H1 (cell line): ENCODE measurements at regions not wholly inside any gene's neighbourhood (a gene's known extent, or its start where the extent isn't known, plus 50 kb on each side); places are given as distances from the start of the nearest gene placed in this dataset.

Experiments
- CTCF ChIA-PET: fragments of 300-600 bp; sonication (Branson Sonifier 250); formaldehyde crosslinking; loops from one replicate; lab custom pipeline; 2021; ENCODE audit not compliant: partially characterized antibody; lab: Charles Lee
- POLR2A ChIA-PET: fragments of 300-600 bp; sonication (Branson Sonifier 250); formaldehyde crosslinking; loops from one replicate; lab custom pipeline; 2021; ENCODE audit warnings: inconsistent platforms; ENCODE audit not compliant: partially characterized antibody; lab: Charles Lee
- DNase-seq, 2 experiments: peaks; one replicate each; pipeline versions ENCODE4 v3.0.0 to v3.0.0-alpha.2; 2010 to 2022; ENCODE audit warnings: low spot score in 2 of 2, low read depth in 1 of 2, mixed read lengths in 1 of 2
- FAIRE-seq: peaks from 2 replicates; lab custom pipeline; 2011; peaks lifted over from hg19 to GRCh38; lab: Jason Lieb, UNC
- H2AFZ ChIP-seq: 2 replicates; pipeline ENCODE4 v1.8.1; 2012; ENCODE audit warnings: low read length, inconsistent platforms
- H2AK5ac ChIP-seq: 2 replicates; pipeline ENCODE4 v1.6.1; 2013; ENCODE audit warnings: low read depth, low read length
- H2BK120ac ChIP-seq: replicated peaks from 2 replicates; pipeline ENCODE3; 2013; ENCODE audit warnings: low read depth, low read length, inconsistent platforms
- H2BK12ac ChIP-seq: 2 replicates; pipeline ENCODE4 v1.6.1; 2013; ENCODE audit warnings: low read depth, low read length
- H2BK15ac ChIP-seq: 2 replicates; pipeline ENCODE4 v1.6.1; 2013; ENCODE audit warnings: low read length
- H2BK20ac ChIP-seq: 2 replicates; pipeline ENCODE4 v1.6.1; 2013; ENCODE audit warnings: low read length
- H2BK5ac ChIP-seq: 2 replicates; pipeline ENCODE4 v1.6.1; 2013; ENCODE audit warnings: low read depth, low read length
- H3K14ac ChIP-seq: 2 replicates; pipeline ENCODE4 v1.6.1; 2013; ENCODE audit warnings: inconsistent platforms; ENCODE audit not compliant: insufficient read length
- H3K18ac ChIP-seq: 2 replicates; pipeline ENCODE4 v1.6.1; 2013; ENCODE audit warnings: low read length; ENCODE audit errors: extremely low read depth
- H3K23ac ChIP-seq: 2 replicates; pipeline ENCODE4 v1.6.1; 2013; ENCODE audit warnings: inconsistent platforms; ENCODE audit not compliant: insufficient read length
- H3K23me2 ChIP-seq: 2 replicates; pipeline ENCODE4 v1.6.1; 2013; ENCODE audit warnings: low read depth, low read length
- H3K27ac ChIP-seq: 2 replicates; pipeline ENCODE4 v1.6.1; 2011; ENCODE audit warnings: low read depth, low read length, inconsistent platforms
- H3K27me3 ChIP-seq, 4 experiments: replicated peaks in 1 of 4; 1 replicate in 1 of 4; 2 replicates in 3 of 4; pipeline versions ENCODE4 v1.6.1 to v1.8.1; 2011 to 2013; ENCODE audit warnings: low read length in 3 of 4, mild to moderate bottlenecking in 3 of 4, inconsistent platforms in 2 of 4, mixed read lengths in 2 of 4, moderate library complexity in 1 of 4; ENCODE audit not compliant: control insufficient read depth in 3 of 4, insufficient read depth in 3 of 4; ENCODE audit errors: extremely low read depth in 1 of 4
- H3K36me3 ChIP-seq, 4 experiments: 2 replicates each; pipeline versions ENCODE4 v1.6.1 to v1.8.1; 2011 to 2013; ENCODE audit warnings: mild to moderate bottlenecking in 4 of 4, low read length in 3 of 4, moderate library complexity in 2 of 4, control low read depth in 1 of 4, inconsistent platforms in 1 of 4; ENCODE audit not compliant: insufficient read depth in 4 of 4, control insufficient read depth in 2 of 4
- H3K4ac ChIP-seq: replicated peaks from 2 replicates; pipeline ENCODE3; 2013; ENCODE audit warnings: low read length, low read depth, mixed read lengths, inconsistent platforms; ENCODE audit not compliant: insufficient read length
- H3K4me1 ChIP-seq, 4 experiments: replicated peaks in 1 of 4; 1 replicate in 1 of 4; 2 replicates in 3 of 4; pipeline versions ENCODE4 v1.6.1 to v1.8.1; 2011 to 2013; ENCODE audit warnings: low read length in 3 of 4, inconsistent platforms in 2 of 4, mixed read lengths in 1 of 4; ENCODE audit not compliant: insufficient read depth in 4 of 4, control insufficient read depth in 3 of 4
- H3K4me2 ChIP-seq, 2 experiments: 2 replicates each; pipeline versions ENCODE4 v1.6.1 to v1.8.1; 2011 to 2013; ENCODE audit warnings: low read depth in 2 of 2, low read length in 2 of 2, control low read depth in 1 of 2, inconsistent platforms in 1 of 2, mild to moderate bottlenecking in 1 of 2; ENCODE audit not compliant: insufficient read depth in 1 of 2
- H3K4me3 ChIP-seq, 4 experiments: fragments of 200-600, 300-600 bp in 1 of 4; sonication (generic), shearing (Covaris generic), sonication (Bioruptor Twin) in 1 of 4; 2 replicates each; pipeline versions ENCODE4 v1.5.1 to v1.8.1; 2011 to 2016; ENCODE audit warnings: low read length in 4 of 4, low read depth in 3 of 4, control low read depth in 2 of 4, inconsistent platforms in 2 of 4, mild to moderate bottlenecking in 2 of 4, mixed read lengths in 1 of 4, moderate library complexity in 1 of 4; ENCODE audit not compliant: insufficient read depth in 2 of 4; ENCODE audit errors: extremely low read depth in 1 of 4
- H3K56ac ChIP-seq: replicated peaks from 2 replicates; pipeline ENCODE3; 2013; ENCODE audit warnings: low read depth, mild to moderate bottlenecking, mixed read lengths, low read length, inconsistent platforms; ENCODE audit not compliant: insufficient read length
- H3K79me1 ChIP-seq: 2 replicates; pipeline ENCODE4 v1.6.1; 2013; ENCODE audit warnings: low read depth, low read length, control low read depth
- H3K79me2 ChIP-seq, 2 experiments: 2 replicates each; pipeline versions ENCODE4 v1.6.1 to v1.8.1; 2012 to 2013; ENCODE audit warnings: low read length in 2 of 2, mild to moderate bottlenecking in 2 of 2, inconsistent platforms in 1 of 2; ENCODE audit not compliant: insufficient read depth in 2 of 2, control insufficient read depth in 1 of 2
- H3K9ac ChIP-seq, 4 experiments: replicated peaks in 1 of 4; 1 replicate in 1 of 4; 2 replicates in 3 of 4; pipeline versions ENCODE4 v1.6.1 to v1.8.1; 2011 to 2013; ENCODE audit warnings: low read depth in 3 of 4, low read length in 3 of 4, control low read depth in 2 of 4, mild to moderate bottlenecking in 2 of 4, moderate library complexity in 2 of 4, inconsistent platforms in 1 of 4; ENCODE audit errors: extremely low read depth in 1 of 4
- H3K9me3 ChIP-seq, 2 experiments: 2 replicates each; pipeline versions ENCODE4 v1.6.1 to v1.8.1; 2012 to 2013; ENCODE audit warnings: mild to moderate bottlenecking in 2 of 2, moderate library complexity in 2 of 2, control low read depth in 1 of 2, inconsistent platforms in 1 of 2, low read depth in 1 of 2, low read length in 1 of 2, mixed read lengths in 1 of 2; ENCODE audit not compliant: insufficient read depth in 2 of 2
- H4K20me1 ChIP-seq, 2 experiments: replicated peaks in 1 of 2; 2 replicates each; pipeline versions ENCODE3 to v1.8.1; 2011 to 2013; ENCODE audit warnings: inconsistent platforms in 2 of 2, low read length in 2 of 2, mild to moderate bottlenecking in 1 of 2; ENCODE audit not compliant: insufficient read depth in 2 of 2, control insufficient read depth in 1 of 2
- H4K5ac ChIP-seq: 2 replicates; pipeline ENCODE4 v1.6.1; 2013; ENCODE audit warnings: low read length, low read depth, mixed read lengths, inconsistent platforms; ENCODE audit not compliant: insufficient read length
- H4K8ac ChIP-seq: 2 replicates; pipeline ENCODE4 v1.8.0; 2013; ENCODE audit warnings: mild to moderate bottlenecking, moderate library complexity, low read length, inconsistent platforms; ENCODE audit not compliant: insufficient read depth; ENCODE audit errors: extremely low read depth
- H4K91ac ChIP-seq: replicated peaks from 2 replicates; pipeline ENCODE3; 2013; ENCODE audit warnings: low read length, mixed read lengths, inconsistent platforms; ENCODE audit not compliant: insufficient read length
- BCL11A ChIP-seq, 2 experiments: IDR thresholded peaks; one replicate each; pipeline ENCODE4 v1.6.1; 2011; ENCODE audit warnings: low read depth in 2 of 2, low read length in 2 of 2, mild to moderate bottlenecking in 2 of 2
- HDAC2 ChIP-seq, 2 experiments: fragments of 300-600 bp in 1 of 2; sonication (generic) in 1 of 2; IDR thresholded peaks; 2 replicates each; pipeline ENCODE4 v1.6.1; 2011 to 2012; ENCODE audit warnings: low read depth in 2 of 2, low read length in 2 of 2, mild to moderate bottlenecking in 2 of 2, moderate library complexity in 2 of 2, borderline replicate concordance in 1 of 2, inconsistent platforms in 1 of 2
- PHF8 ChIP-seq: fragments of 200-600 bp; sonication (generic); conservative IDR thresholded peaks from 2 replicates; pipeline ENCODE4 v1.7.1; 2012; ENCODE audit warnings: low read depth, mild to moderate bottlenecking, inconsistent platforms, low read length, moderate library complexity
- WGBS, 2 experiments: shearing (Covaris generic) in 1 of 2; methylation state at CpG; one replicate each; pipeline versions ENCODE4 v1.1.6 to v1.1.7; 2013 to 2015; ENCODE audit warnings: low lambda C conversion rate in 2 of 2, mixed read lengths in 2 of 2, inconsistent platforms in 1 of 2, low coverage in 1 of 2, missing lambda C conversion rate in 1 of 2; ENCODE audit not compliant: insufficient replicate concordance in 2 of 2, insufficient coverage in 1 of 2, insufficient read length in 1 of 2; ENCODE audit errors: extremely low coverage in 1 of 2, missing lambda C conversion rate in 1 of 2; 5-methylcytosine and 5-hydroxymethylcytosine counted together
- TF ChIP-seq, protein P1 (sequence below): IDR thresholded peaks from 2 replicates; pipeline ENCODE4 v1.6.1; 2012; ENCODE audit warnings: low read length, inconsistent platforms

DNA sequence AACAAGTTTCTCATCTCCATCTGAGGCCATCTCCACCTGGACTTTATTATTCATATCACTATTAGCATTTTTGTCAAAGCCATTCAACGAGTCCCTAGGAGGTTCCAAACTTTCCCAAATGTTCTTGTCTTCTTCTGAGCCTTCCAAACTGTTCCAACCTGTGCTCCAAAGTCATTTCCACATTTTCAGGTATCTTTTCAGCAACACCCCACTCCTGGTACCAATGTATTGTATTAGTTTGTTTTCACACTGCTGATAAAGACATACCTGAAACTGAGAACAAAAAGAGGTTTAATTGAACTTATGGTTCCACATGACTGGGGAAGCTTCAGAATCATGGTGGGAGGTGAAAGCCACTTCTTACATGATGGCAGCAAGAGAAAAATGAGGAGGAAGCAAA, 385.4 kb upstream of the GATB start:
- Histone ChIP-seq H3K36me3 (peaks cover 0 to 2% (median 0%) of the 10 kb centered on the region in 4 experiments; a peak in 1 of 8 replicates), H3K9me3 (peaks cover 29 to 32% of the 10 kb centered on the region in 2 experiments), H3K23ac (no peak overlapping the region), H2BK20ac (no peak overlapping the region), H2BK5ac (no peak overlapping the region), H3K79me2 (no peaks in the 10 kb centered on the region), H3K27ac (no peak overlapping the region), H3K14ac (no peak overlapping the region), H2AFZ (no peak overlapping the region), H3K4me3 (no peak overlapping the region), H3K23me2 (no peaks in the 10 kb centered on the region), H4K20me1 (no peaks in the 10 kb centered on the region), H2BK15ac (no peak overlapping the region), H3K4me2 (no peak overlapping the region), H2BK120ac (no peak overlapping the region), H3K27me3 (no peaks in the 10 kb centered on the region), H3K9ac (no peak overlapping the region), H3K4me1 (no peaks in the 10 kb centered on the region), H3K4ac (no peak overlapping the region), H2BK12ac (no peak overlapping the region), H3K56ac (no peak overlapping the region), H3K18ac (no peak overlapping the region), H3K79me1 (no peaks in the 10 kb centered on the region), H4K5ac (no peak overlapping the region), H2AK5ac (no peak overlapping the region), H4K8ac (no peak overlapping the region), H4K91ac (no peak overlapping the region)
- WGBS, 2 experiments = 86% methylated on average over 1 of the region's 1 CpG; no CpG with 5 or more reads in 1 of the 2 experiments
- TF ChIP-seq PHF8 = no peak
- TF ChIP-seq BCL11A (IDR thresholded peaks at IDR 0.05; ENCODE audit: low read depth in 2 of 2, low read length in 2 of 2) = no peak
- TF ChIP-seq, protein P1, sequence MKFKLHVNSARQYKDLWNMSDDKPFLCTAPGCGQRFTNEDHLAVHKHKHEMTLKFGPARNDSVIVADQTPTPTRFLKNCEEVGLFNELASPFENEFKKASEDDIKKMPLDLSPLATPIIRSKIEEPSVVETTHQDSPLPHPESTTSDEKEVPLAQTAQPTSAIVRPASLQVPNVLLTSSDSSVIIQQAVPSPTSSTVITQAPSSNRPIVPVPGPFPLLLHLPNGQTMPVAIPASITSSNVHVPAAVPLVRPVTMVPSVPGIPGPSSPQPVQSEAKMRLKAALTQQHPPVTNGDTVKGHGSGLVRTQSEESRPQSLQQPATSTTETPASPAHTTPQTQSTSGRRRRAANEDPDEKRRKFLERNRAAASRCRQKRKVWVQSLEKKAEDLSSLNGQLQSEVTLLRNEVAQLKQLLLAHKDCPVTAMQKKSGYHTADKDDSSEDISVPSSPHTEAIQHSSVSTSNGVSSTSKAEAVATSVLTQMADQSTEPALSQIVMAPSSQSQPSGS = no peak
- TF ChIP-seq HDAC2 (IDR thresholded peaks at IDR 0.05; ENCODE audit: borderline replicate concordance in 1 of 2, low read depth in 2 of 2, low read length in 2 of 2) = no peak
- FAIRE-seq = no peak
- CTCF ChIA-PET = no interaction called here
- POLR2A ChIA-PET = no interaction called here
- DNase-seq = no peak
